Activated naive CD4-positive, alpha-beta T cell treated with anti-CD3 and anti-CD28 coated beads for 36 hours (primary cell): ENCODE measurements at regions not wholly inside any gene's neighbourhood (a gene's known extent, or its start where the extent isn't known, plus 50 kb on each side); places are given as distances from the start of the nearest gene placed in this dataset.

Experiments
- CTCF ChIA-PET: fragments of 350-600 bp; sonication (Branson Sonifier 250); formaldehyde crosslinking; loops from one replicate; lab custom pipeline; 2021; ENCODE audit warnings: antibody characterized with exemption; lab: Charles Lee
- DNase-seq: peaks from one replicate; pipeline ENCODE4 v3.0.0-alpha.2; 2020
- H3K27ac Mint-ChIP-seq: one replicate; pipeline ENCODE4 v1.8.0; 2021; ENCODE audit warnings: mild to moderate bottlenecking, mixed read lengths
- H3K27me3 Mint-ChIP-seq: one replicate; pipeline ENCODE4 v1.8.0; 2021; ENCODE audit warnings: low read depth, mixed read lengths
- H3K36me3 Mint-ChIP-seq: one replicate; pipeline ENCODE4 v1.8.0; 2021; ENCODE audit warnings: low read depth, mixed read lengths
- H3K4me1 Mint-ChIP-seq: one replicate; pipeline ENCODE4 v1.8.0; 2021; ENCODE audit warnings: low read depth, mixed read lengths
- H3K4me3 Mint-ChIP-seq: one replicate; pipeline ENCODE4 v1.8.0; 2021; ENCODE audit warnings: mild to moderate bottlenecking, moderate library complexity, mixed read lengths
- H3K9me3 Mint-ChIP-seq: one replicate; pipeline ENCODE4 v1.8.0; 2021; ENCODE audit warnings: mixed read lengths
- intact Hi-C: fragments of 100-400 bp; cut with micrococcal nuclease; formaldehyde crosslinking; loops from one replicate; pipeline ENCODE4 v1.15.1; 2023

GRCh38 chr11:115556984-115557383 lies 52.8 kb upstream of the CADM1 start:
- no peaks in the 10 kb centered on the region for H3K4me1 Mint-ChIP-seq
- H3K36me3 Mint-ChIP-seq: no peaks in the 10 kb centered on the region
- no peaks in the 10 kb centered on the region for H3K9me3 Mint-ChIP-seq
- CTCF ChIA-PET: no interaction called here
- H3K27me3 Mint-ChIP-seq: no peaks in the 10 kb centered on the region
- H3K4me3 Mint-ChIP-seq: no peak overlapping the region
- intact Hi-C loops: no loop called here
- DNase-seq: no peak
- H3K27ac Mint-ChIP-seq: no peak overlapping the region

- intact Hi-C loops: no loop called here
- Mint-ChIP-seq H3K4me3 (no peak overlapping the region), H3K27me3 (no peaks in the 10 kb centered on the region), H3K9me3 (no peaks in the 10 kb centered on the region), H3K27ac (no peak overlapping the region), H3K4me1 (no peaks in the 10 kb centered on the region), H3K36me3 (no peaks in the 10 kb centered on the region)
- CTCF ChIA-PET: interaction anchor here (0.7 kb wide), 1 partner anchor 85 kb away, joined by 3 read pairs; no protein-coding TSS in a partner anchor
- DNase-seq: no peak
Measured at GRCh38 chr11:115555336-115556090, 51.3 kb upstream of the CADM1 start.
